UCSD-AML1 (cell line): ENCODE measurements at regions not wholly inside any gene's neighbourhood (a gene's known extent, or its start where the extent isn't known, plus 50 kb on each side); places are given as distances from the start of the nearest gene placed in this dataset.

Source experiments
- DNase-seq: peaks from one replicate; lab custom pipeline; 2025; ENCODE audit not compliant: unreplicated experiment; lab: John Stamatoyannopoulos, UW

DNA sequence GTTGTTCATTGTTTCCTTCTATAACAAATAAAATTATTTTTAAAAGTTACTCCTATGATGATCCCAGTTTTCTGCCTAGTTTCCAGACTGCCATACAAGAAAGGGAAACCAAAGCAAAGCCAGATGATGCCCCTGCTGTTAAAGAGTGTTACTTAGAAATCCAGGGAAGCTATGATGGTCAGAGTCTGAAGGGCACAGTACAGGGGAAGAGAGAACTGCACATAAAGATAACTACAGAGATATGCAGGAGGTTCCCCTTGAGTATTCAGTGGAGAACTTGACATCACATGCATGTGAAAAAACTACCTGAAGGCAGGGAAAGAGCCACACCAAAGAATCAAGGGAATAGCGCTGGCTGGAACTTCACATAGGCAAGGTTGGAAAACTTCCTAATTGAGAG, 494.2 kb upstream of the FSTL5 start:
- DNase-seq = no peak

- no peak for DNase-seq
These were observed 486.4 kb upstream of the FSTL5 start for GRCh38 chr4:162650166-162650565.

GRCh38 chr4:162645381-162645780, 481.6 kb upstream of the FSTL5 start:
- no peak for DNase-seq

DNA sequence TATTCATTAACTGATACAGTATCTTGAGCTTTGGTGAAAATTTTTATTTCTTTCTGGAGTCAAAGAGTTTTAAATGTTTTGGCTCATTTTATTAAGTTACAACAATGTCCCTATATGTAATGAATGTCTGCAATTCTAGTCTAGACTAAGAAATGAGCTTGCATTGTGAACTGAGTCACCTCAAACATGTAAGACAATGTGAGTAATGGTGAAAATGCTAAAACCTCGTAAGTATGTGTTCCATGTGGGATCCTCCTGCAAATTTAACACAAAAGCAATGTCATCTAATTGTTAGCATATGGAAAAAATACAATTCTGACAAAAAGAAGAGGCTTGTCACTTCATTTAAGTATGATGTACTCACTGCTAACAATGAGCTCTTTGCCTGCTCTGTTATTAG, 480.5 kb upstream of the FSTL5 start:
- no peak for DNase-seq

- DNase-seq = no peak
These were observed 476.4 kb upstream of the FSTL5 start for GRCh38 chr4:162640152-162640551.

DNA sequence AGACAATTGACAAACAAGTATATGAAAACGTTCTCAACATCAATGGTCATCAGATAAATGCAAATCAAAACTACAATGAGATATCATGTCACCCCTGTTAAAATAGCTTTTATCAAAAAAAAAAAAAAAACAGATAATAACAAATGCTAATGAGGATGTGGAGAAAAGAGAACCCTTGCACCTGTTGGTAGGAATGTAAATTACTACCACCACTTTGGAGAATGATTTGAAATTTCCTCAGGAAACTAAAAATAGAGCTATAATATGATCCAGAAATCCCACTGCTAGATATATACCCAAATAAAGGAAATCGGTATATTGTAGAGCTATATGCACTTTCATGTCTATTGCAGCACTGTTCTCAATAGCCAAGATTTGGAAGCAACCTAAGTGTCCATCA, 470.6 kb upstream of the FSTL5 start:
- no peak for DNase-seq

DNA sequence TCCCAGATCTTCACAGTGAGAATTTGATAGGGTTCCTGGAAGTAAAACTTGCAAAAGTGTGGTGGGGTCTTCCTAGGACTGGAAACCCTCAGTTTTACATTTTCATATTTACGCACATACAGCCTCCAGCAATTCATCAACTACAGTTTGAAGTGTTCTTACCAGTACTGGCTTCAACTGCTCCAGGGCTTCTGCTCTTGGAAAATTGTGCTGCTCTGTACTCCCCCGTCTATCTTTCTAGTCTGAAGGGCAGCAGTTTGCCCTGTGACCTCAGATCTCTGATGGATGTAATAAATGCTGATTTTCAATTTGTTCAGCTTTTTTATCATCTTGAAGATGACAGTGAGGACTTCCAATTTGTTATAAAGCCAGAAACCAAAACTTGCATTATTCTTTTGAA, 458.9 kb upstream of the FSTL5 start:
- DNase-seq = no peak

- DNase-seq = no peak
These were observed 446.3 kb upstream of the FSTL5 start for GRCh38 chr4:162610116-162610515.

- DNase-seq = no peak
These were observed 422.5 kb upstream of the FSTL5 start for GRCh38 chr4:162586266-162586665.

- DNase-seq = no peak
These were observed 418.4 kb upstream of the FSTL5 start for GRCh38 chr4:162582180-162582579.

GRCh38 chr4:162565730-162566129, 401.9 kb upstream of the FSTL5 start:
- DNase-seq = no peak

DNA sequence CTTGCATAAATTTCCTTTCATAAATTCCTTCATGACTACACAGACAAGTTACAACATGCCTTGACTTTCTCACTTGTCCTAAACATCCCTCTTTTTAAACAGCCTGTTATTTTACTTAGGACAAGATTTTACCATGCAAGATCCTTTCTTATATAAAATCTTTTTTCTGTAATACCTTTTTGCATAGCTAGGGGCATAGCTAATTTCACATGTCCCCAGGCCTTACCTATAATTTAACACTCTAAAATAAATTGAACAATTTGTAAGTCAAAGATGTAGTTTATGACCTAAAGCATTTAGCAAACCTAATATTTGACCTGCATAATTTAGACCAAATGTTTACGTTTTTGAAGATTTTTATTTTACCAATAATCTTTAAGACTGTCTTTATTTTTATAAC, 396.3 kb upstream of the FSTL5 start:
- DNase-seq = no peak

- DNase-seq = no peak
These were observed 393.8 kb upstream of the FSTL5 start for GRCh38 chr4:162557516-162558106.

GRCh38 chr4:162535121-162535520, 371.3 kb upstream of the FSTL5 start:
- no peak for DNase-seq

DNA sequence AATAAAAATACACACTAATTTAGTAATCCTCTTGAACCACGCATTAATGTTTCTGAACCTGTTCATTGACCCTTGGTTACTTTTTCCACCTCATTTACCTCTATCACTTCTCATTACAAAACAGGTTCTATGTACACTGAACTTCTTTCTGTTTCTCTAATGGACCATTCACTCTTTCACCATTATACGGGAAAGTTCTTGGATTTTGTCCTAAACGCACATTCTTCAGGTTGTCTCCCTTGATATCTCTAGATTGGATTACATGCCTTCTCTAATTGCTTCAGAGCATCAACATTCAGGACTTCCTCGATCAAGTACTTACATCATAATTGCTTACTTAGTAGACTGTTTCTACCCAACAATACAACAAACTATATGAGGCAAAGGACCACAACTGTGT, 359.4 kb upstream of the FSTL5 start:
- no peak for DNase-seq

GRCh38 chr4:162522724-162523123, 358.9 kb upstream of the FSTL5 start:
- no peak for DNase-seq

DNA sequence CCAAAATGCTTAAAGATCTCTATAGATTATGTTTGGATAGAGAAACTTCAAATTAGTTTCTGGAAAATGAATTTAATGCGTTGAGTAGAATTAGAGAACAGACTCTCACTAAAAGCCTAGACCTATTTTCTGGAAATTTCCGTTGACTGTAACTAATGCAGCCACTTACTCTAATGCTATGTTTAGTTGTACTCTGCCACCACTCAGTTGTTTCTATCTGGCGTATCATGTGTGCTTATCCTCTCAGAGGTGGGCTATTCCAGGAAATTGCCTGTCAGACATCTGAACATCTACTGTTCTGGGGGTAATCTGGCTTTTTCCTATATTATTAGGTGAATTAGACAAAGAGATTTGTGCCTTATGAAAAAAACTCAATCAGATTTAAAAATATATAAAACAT, 347.1 kb upstream of the FSTL5 start:
- no peak for DNase-seq

DNA sequence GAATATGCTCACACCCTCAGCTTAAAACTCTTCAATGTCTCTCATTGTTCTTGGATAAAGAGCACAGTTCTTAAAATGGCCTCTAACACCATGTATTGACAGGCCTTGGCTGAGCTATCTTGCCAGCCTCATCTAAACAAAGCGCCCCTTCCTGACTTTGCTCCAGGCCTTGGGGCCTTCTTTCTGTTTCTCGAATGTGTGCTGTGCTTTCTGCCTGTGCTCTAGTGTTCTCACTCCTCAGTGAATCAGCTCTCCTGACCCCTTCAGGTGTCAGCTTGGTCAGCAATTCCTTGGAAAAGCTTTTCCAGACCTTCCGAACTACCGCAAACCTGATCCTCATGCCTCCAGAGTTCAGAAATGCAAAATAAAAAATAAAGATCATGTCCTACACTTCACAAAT, 346.3 kb upstream of the FSTL5 start:
- DNase-seq = no peak

DNA sequence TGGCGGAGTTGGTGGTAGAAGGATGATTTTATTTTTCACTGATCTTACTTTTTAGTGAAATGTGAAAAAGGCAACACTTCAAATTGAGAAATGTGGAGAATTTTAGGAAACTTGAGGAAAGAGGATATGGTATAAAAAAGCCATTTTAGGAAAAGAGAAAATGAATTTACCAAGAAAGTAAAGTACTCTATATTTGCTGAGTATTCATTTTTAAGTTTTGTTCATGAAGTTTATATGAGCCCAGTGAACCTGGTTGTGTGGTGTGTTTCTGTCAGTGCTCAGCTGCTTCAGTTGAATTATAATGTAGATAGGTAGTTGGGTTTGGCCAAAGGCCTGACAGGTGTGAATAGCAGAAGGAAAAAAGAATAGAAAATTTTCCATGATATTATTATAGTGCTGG, 345.5 kb upstream of the FSTL5 start:
- no peak for DNase-seq

DNA sequence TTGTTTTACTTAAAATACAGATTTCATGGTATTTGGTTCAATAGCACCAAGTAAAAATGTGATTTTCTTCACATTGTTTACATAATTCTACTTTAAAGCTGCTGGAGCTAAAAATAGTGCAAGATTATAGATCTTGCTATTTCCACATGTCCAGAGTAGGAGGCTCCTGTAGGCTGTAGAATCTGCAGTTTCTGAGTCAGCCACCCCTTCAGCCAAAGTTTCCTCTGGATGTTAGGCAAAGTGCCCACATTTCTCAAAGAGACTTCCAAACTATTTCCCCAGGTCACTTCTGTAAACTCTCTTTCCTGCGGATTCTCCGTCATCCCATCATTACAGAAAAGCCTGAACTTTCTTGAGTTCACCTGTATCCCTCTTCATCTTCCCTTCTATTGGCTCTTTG, 342.5 kb upstream of the FSTL5 start:
- DNase-seq = no peak

- DNase-seq = no peak
These were observed 340.1 kb upstream of the FSTL5 start for GRCh38 chr4:162503868-162504267.

DNA sequence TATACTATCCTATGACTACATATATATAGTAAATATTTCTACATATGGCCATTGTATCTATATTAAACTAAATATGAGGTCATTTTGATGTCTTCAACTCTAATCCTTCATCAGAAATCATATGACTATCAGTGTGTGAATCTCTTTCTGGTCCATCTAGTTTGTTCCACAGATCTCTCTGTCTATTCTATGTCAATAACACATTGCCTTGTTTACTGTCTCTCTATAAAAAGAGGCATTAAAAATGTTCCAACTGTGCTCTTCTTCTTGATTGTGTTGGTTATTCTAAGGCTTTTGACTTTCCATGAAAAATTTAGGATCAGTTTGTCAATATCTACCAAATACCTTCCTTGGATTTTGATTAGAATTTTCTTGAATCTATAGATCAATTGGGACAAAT, 338.3 kb upstream of the FSTL5 start:
- no peak for DNase-seq

DNA sequence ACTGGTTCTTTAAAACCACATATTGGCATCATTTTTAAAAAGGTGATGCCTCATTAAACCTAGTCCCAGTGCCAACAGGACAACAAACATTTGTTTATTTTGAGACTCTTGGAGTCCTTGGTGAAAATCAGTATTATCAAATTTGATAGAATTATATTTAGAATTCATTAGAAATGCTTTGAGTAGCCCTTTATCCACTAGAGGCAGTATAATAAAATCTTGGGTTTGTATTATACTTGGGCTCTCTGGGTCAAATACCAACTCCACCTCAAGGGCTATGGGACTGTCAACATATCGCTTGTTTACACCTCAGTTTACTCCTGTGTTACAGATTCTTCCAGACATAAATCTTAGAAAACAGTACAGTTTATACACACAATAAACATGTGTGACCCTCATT, 335.7 kb upstream of the FSTL5 start:
- no peak for DNase-seq

- DNase-seq = no peak
These were observed 334.4 kb upstream of the FSTL5 start for GRCh38 chr4:162498168-162498567.
